Fibroblast of lung (primary cell): ENCODE measurements at regions not wholly inside any gene's neighbourhood (a gene's known extent, or its start where the extent isn't known, plus 50 kb on each side); places are given as distances from the start of the nearest gene placed in this dataset.

ENCODE experiments used
- CTCF ChIP-seq, 2 donors: IDR thresholded peaks in 1 of 2; conservative IDR thresholded peaks in 1 of 2; 1 replicate in 1 of 2; 2 replicates in 1 of 2; pipeline ENCODE4 v1.5.1; 2011 to 2012; ENCODE audit warnings: low read length in 2 of 2, control low read depth in 1 of 2, inconsistent platforms in 1 of 2, low read depth in 1 of 2, mild to moderate bottlenecking in 1 of 2
- EZH2 ChIP-seq: IDR thresholded peaks from 2 replicates; pipeline ENCODE4 v1.5.1; 2012; ENCODE audit warnings: low read length, control low read depth, mild to moderate bottlenecking; ENCODE audit errors: missing control alignments

- TF ChIP-seq EZH2 (no peak), CTCF (conservative IDR thresholded peaks at IDR 0.05 in 1 of 2, IDR thresholded peaks at IDR 0.05 in 1 of 2; ENCODE audit: low read depth in 1 of 2, low read length in 2 of 2) (no peak)
Measured at GRCh38 chr12:41745593-41745992, 399.1 kb downstream of the GXYLT1 start.
